GM21515 (cell line): ENCODE measurements at regions not wholly inside any gene's neighbourhood (a gene's known extent, or its start where the extent isn't known, plus 50 kb on each side); places are given as distances from the start of the nearest gene placed in this dataset.

ENCODE experiments used
- ATAC-seq: cut with Tn5 transposase; IDR thresholded peaks from one replicate; pipeline ENCODE4 v1.9.1; 2021; ENCODE audit not compliant: unreplicated experiment

- no peak for ATAC-seq
Measured at GRCh38 chr1:177793900-177794299, 176.0 kb downstream of the SEC16B start.

GRCh38 chr1:177790566-177790965 is 179.3 kb downstream of the SEC16B start:
- ATAC-seq = no peak

GRCh38 chr1:177789956-177790355 is 179.9 kb downstream of the SEC16B start:
- no peak for ATAC-seq

DNA sequence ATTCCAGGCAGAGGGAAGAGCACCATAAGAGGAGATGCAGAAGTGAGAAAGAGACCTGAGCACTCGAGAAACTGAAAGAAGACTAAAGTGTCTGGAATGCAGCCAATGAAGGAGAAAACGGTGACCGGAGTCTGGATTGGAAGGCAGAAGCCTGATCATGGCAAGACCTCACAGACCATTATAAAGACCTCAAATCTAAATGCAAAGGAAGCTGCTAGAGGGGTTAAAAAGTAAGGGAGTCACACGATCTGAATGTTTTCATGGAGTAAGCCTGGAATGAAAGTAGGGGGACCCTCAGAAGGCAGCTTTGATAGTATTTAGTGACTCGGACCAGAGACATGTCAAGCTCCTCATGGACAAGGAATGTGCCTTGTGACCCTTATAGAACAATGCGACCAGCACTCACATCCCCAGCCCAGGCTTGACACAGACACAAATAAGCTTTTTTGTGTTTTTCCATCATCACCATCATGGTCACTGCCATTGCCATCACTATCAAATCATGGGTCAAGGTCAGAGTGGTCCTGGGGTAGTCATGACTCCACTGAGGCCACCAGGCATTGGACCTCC is 183.6 kb downstream of the SEC16B start:
- ATAC-seq = no peak

GRCh38 chr1:177784936-177785335 is 184.9 kb downstream of the SEC16B start:
- ATAC-seq = no peak

GRCh38 chr1:177784409-177784808 is 185.4 kb downstream of the SEC16B start:
- no peak for ATAC-seq

DNA sequence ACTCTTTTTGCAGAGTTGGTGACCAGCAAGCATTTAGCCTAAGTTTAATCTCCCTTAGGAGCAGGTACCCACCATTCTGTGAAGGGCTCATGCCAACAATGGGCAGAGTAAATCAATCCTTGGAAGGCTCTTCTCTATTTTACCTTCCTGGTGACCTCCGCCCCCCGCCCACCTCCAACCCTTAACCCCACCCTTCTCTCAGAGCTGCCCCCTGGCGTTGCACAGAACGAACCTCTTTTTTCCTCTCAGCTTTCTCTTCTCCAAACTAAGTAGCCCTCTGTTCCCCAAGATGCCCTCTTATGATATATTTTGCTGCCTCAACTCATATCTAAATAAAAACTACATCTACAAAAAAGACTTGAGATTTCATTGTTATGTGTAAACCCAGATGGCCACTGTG is 186.8 kb downstream of the SEC16B start:
- ATAC-seq = no peak

GRCh38 chr1:177780096-177780700 is 189.7 kb downstream of the SEC16B start:
- ATAC-seq = no peak

DNA sequence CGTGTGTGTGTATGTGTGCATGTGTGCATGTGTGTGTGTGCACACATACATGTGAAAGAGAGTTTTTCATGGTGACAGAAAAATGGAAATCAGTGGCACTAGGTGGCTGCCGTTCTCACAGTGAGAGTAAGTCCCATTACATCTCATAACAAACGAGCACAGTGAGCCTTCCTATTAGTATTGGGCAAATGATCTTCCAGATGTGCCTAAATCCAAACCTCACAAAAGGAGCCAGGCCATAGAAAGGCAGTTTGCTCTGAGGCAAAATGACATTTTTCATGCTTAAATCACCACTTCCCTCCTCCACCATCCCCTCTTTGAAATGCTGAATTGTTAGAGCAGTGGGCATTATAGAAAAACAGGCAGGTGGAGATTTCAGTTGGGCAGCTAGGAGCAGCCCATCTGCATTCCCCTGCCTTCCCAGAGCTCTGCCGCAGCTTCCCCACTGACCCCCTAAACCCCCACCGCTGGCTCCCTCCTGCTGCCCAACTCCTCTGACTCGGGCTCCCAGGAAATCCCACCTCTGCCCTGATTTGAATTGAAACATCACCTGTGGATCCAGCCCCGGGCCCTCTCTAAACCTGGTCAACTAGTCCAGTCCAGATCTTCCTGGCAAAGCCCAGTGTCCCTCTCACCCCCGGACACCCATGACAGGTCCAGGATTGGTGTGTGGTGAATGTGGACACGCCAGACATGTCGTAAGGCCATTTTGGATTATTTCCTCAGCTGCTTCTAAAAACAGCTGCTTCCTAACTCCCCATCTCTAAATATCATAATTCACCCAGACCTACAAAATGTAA is 190.5 kb downstream of the SEC16B start:
- no peak for ATAC-seq

GRCh38 chr1:177775924-177776323 is 193.9 kb downstream of the SEC16B start:
- ATAC-seq = no peak

DNA sequence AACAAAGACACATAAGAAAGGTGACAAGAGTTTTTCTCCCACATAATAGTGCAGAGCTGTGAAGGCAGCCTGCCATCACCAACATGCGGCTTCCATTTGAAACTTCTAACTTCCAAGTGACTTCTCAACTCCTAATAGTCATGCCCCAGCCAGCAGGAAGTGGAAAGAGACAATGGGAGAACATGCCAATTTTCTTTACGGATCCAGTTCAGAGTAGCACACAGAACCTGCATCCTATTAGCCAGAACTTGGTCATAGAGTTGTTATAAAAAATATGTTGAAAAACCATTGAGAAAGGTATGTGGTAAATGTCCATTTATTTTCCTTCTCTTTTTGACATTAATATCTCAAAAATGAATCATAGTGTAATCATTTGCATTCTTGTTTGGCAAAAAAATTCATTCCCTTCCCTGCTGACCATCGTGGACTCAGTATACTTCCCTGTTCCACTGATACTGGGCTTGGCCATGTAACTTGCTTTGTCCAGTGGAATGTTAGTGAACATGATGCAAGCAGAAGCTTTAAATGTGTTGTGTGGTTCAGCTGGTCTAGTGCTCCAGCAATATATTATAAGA is 197.4 kb downstream of the SEC16B start:
- ATAC-seq = no peak

DNA sequence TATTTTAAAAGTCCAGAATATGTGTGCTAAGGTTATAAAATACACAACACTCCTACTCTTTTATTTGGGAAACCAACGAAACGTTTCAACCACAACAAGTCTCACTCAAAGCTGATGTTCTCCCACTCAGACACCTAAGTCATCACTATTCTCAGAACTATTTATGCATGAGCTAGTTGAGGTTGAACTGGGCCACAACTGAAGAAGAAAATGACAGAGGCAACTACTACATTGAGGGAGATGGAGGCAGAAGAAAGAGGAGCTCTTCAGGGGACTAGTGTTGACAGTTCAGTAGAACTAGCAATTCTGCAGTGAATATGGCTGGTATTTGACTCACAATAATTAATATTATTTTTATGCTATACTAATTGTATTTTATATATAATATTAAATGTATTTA is 198.2 kb downstream of the SEC16B start:
- no peak for ATAC-seq

DNA sequence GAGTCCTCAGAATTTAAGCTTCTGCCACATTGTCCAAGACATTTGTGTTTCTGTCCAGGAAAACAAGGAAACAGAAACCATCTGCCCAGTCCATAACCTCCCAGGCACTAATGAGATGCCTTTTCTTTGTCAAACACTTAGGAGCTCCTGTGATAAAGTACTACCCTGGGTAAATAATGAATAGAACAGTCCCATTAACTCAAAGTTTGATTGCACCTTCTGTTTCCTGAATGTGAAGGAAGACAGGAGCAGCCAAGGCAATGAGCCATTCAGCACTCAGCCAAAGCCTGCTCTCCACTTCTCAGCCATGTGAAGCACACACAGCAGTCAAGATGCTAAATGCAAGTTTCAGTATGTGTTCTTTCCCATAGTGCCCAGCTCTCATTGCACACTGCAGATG is 199.8 kb downstream of the SEC16B start:
- ATAC-seq = no peak

DNA sequence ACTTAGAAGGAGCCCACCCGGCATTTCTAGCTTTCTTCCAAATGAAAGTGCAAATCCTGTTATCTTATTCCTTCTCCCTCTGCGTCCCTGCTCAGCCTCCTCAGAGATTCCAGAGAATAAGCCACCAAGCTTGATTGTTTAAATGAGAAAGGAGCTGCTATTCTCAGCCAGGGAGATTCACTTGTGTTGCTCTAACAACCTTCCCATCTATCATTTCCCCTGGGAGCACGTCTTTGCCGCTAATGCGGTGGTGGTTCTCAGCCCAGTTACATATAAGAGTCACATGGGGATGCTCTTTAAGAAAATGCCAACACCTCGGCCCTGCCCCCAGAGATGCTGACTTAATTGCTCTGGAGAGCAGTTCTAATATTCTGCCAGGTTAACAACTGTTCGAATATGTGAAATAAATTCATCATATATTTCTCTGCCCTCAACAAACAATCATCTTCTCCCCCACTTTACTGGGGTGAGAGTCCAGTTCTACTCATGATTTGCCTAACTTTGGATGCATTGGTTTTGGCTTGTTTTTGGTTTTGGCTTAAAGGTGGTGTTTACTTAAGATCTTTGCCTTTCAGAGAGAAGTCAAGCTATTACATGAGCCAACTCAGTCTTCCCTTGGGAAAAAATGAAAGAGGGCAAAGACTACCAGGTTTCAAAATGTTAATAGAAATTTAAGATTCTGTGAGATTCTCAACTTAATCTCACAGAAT is 213.9 kb downstream of the SEC16B start:
- ATAC-seq = no peak

DNA sequence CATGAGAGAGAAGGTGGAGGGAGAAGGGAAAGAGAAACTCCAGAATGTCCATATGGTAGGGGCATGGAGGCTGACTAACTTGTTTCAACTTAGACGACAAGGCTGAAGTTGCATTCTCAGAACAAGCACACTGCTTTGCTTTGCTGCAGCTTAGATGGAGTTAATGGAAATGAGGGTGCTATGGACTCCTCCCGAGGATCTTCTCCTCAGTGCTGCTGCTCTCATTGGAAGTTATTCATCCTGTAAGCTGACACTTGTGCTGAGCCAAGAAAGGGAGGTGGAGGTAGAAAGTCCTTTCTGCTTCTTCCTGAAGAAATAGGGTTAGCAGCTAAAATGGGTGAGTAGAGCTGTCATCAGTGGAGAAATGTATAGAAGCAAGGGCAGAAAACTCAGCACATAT is 215.3 kb downstream of the SEC16B start:
- no peak for ATAC-seq

DNA sequence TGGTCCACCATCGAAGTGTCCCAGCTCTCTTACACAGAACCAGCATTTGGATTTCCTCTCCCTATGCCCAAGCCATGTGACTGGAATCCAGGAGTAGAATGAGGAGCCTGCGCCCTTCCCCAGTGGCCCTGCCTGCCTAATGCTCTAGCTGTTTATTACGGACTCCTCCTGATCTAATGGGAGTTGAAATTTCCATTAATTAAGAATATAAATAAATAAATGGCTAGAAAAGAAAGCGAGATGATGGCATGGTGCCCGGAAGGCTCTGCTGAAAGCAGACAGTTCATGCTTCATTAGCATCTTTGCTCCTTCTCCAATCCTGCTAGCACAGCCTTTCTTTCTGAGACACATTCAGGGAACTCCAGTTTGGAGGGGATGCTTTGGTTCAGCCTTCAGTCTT is 216.2 kb downstream of the SEC16B start:
- ATAC-seq = no peak

DNA sequence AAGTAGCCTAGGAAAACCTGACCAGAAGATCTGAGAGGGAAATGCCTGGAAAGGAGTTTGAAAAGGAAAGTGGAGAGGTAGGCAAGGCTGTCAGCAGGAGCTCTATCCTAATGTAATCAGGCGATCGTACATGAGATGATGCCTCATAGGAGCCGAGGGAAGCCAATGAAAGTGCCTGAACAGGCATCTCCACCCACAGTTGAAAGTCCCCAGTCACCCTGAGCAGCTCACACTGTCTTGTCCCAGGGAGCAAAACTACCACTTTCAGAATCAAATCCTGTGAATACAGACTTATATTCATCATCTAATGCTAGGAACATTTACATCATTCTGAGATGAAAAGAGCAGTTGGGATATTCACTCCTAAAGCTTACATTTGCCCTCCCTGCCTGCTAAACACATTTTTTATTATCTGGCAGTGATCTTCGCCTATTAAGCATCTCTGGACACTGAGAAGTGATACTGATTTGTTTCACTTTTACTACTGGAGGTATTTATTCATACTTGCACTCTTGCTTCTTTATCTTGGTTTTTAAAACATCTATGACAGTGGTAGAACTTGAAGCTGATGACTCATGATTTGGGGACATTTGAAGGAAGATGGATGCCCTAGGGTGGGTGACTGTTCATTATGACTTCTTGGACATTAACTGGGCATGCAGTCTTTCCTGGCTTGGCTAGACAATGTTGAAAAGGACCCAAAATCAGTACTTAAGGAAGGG is 221.6 kb downstream of the SEC16B start:
- ATAC-seq = no peak

DNA sequence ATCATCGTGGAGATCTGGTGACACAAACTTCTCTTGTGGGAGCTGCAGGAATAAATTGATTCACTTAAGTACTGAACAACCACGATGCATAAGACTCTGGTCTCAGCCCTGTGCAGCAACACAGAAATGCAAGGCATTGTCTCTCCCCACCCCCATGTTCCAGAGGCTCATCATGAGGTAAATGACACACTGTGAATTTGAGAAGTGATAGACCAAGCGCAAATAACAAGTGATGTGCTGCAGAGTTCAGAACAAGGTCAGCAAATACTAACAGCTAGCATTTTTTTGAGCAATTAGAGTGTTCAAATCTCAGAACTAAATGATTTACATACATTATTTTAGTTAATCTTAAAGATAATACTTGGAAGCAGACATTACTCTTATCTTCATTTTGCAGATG is 223.7 kb downstream of the SEC16B start:
- no peak for ATAC-seq

GRCh38 chr1:177744906-177745305 is 225.0 kb downstream of the SEC16B start:
- ATAC-seq = no peak

GRCh38 chr1:177741476-177741875 is 228.4 kb downstream of the SEC16B start:
- no peak for ATAC-seq

DNA sequence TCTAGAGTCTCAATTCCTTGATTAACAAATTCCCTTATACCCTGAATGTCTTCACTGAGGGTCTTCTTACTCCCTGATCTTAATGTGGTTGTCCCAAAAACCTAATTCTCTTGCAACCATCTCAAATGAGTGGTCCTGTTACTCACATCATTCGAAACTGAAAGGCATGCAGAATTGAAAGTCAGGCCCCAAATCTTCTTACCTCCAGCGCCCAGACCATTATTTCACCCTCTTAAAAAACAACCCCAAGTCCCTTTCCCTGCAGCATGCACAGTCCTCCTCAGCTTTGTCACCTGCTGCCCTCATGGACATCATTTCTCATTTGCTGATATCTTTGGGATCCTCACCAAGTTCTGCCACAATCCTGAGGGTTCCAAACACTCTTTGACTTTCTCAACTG is 230.1 kb downstream of the SEC16B start:
- ATAC-seq = no peak
